ENCODE measurements at regions not wholly inside any gene's neighbourhood (a gene's known extent, or its start where the extent isn't known, plus 50 kb on each side); places are given as distances from the start of the nearest gene placed in this dataset.

- TF ChIP-seq CTCF (IDR thresholded peaks at IDR 0.05) (no peak), POLR2AphosphoS5 (IDR thresholded peaks at IDR 0.05) (no peak), POLR2A (IDR thresholded peaks at IDR 0.05; ENCODE audit: low read depth) (no peak)
Observed at GRCh38 chr1:230536641-230537155, 105.6 kb upstream of the COG2 start.
